Progenitor cell of endocrine pancreas (in vitro differentiated cells): ENCODE measurements at regions not wholly inside any gene's neighbourhood (a gene's known extent, or its start where the extent isn't known, plus 50 kb on each side); places are given as distances from the start of the nearest gene placed in this dataset.

Source experiments
- DNase-seq: peaks from one replicate; pipeline ENCODE4 v3.0.0; 2021; ENCODE audit warnings: low spot score; ENCODE audit not compliant: unreplicated experiment
- H3K27ac Mint-ChIP-seq: 2 replicates; pipeline ENCODE4 v1.8.0; 2021; ENCODE audit warnings: mild to moderate bottlenecking, moderate library complexity, mixed read lengths
- H3K27me3 Mint-ChIP-seq: 2 replicates; pipeline ENCODE4 v1.8.0; 2021; ENCODE audit warnings: mixed read lengths
- H3K36me3 Mint-ChIP-seq: 2 replicates; pipeline ENCODE4 v1.8.0; 2022; ENCODE audit warnings: mixed read lengths; ENCODE audit not compliant: insufficient read depth
- H3K4me1 Mint-ChIP-seq: 2 replicates; pipeline ENCODE4 v1.8.0; 2021; ENCODE audit warnings: low read depth, mixed read lengths
- H3K4me3 Mint-ChIP-seq: 2 replicates; pipeline ENCODE4 v1.8.0; 2021; ENCODE audit warnings: low read depth, mild to moderate bottlenecking, moderate library complexity, mixed read lengths
- H3K9me3 Mint-ChIP-seq: 2 replicates; pipeline ENCODE4 v1.8.0; 2021; ENCODE audit warnings: low read depth, mixed read lengths
- TF ChIP-seq, protein P1 (sequence below): fragments of 200-600 bp; sonication (generic); IDR thresholded peaks from one replicate; pipeline ENCODE4 v1.5.0; 2021; ENCODE audit warnings: antibody characterized with exemption, mild to moderate bottlenecking; ENCODE audit not compliant: unreplicated experiment

GRCh38 chr11:105399511-105399910, 210.4 kb upstream of the GRIA4 start:
- no peaks in the 10 kb centered on the region for H3K27me3 Mint-ChIP-seq
- no peaks in the 10 kb centered on the region for H3K9me3 Mint-ChIP-seq
- H3K36me3 Mint-ChIP-seq = no peaks in the 10 kb centered on the region
- H3K27ac Mint-ChIP-seq = no peak overlapping the region
- H3K4me1 Mint-ChIP-seq = no peaks in the 10 kb centered on the region
- no peak overlapping the region for H3K4me3 Mint-ChIP-seq
- no peak for DNase-seq
- TF ChIP-seq, protein P1, sequence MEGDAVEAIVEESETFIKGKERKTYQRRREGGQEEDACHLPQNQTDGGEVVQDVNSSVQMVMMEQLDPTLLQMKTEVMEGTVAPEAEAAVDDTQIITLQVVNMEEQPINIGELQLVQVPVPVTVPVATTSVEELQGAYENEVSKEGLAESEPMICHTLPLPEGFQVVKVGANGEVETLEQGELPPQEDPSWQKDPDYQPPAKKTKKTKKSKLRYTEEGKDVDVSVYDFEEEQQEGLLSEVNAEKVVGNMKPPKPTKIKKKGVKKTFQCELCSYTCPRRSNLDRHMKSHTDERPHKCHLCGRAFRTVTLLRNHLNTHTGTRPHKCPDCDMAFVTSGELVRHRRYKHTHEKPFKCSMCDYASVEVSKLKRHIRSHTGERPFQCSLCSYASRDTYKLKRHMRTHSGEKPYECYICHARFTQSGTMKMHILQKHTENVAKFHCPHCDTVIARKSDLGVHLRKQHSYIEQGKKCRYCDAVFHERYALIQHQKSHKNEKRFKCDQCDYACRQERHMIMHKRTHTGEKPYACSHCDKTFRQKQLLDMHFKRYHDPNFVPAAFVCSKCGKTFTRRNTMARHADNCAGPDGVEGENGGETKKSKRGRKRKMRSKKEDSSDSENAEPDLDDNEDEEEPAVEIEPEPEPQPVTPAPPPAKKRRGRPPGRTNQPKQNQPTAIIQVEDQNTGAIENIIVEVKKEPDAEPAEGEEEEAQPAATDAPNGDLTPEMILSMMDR = no peak

GRCh38 chr11:105398636-105399035, 211.2 kb upstream of the GRIA4 start:
- no peaks in the 10 kb centered on the region for H3K4me1 Mint-ChIP-seq
- H3K36me3 Mint-ChIP-seq = no peaks in the 10 kb centered on the region
- TF ChIP-seq, protein P1 = no peak
- no peaks in the 10 kb centered on the region for H3K9me3 Mint-ChIP-seq
- no peak overlapping the region for H3K27ac Mint-ChIP-seq
- no peaks in the 10 kb centered on the region for H3K27me3 Mint-ChIP-seq
- no peak for DNase-seq
- no peak overlapping the region for H3K4me3 Mint-ChIP-seq

- no peaks in the 10 kb centered on the region for H3K27me3 Mint-ChIP-seq
- H3K4me1 Mint-ChIP-seq = no peaks in the 10 kb centered on the region
- H3K27ac Mint-ChIP-seq = no peak overlapping the region
- no peak for DNase-seq
- H3K4me3 Mint-ChIP-seq = no peak overlapping the region
- TF ChIP-seq, protein P1 = no peak
- H3K9me3 Mint-ChIP-seq = no peaks in the 10 kb centered on the region
- no peaks in the 10 kb centered on the region for H3K36me3 Mint-ChIP-seq
Measured at GRCh38 chr11:105393326-105393725, 216.5 kb upstream of the GRIA4 start.

DNA sequence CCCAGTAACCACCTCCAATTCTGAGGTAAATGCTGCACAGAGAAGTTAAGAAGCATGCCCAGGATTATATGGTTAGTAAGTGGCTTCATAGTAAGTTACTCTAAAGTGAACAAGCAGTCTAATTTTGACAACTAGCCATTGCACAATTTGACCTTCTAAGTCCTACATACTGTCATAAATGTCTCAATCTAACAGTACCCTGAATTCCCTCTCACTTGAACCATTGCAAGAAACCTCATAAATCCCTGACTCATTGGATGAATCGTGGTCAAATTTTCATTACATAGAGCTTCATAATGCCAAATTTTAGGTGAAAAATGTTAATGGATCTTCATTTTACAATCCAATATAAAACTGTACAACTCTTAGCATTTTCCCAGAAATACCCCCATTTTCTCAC, 217.3 kb upstream of the GRIA4 start:
- Mint-ChIP-seq H3K27me3 (no peaks in the 10 kb centered on the region), H3K36me3 (no peaks in the 10 kb centered on the region), H3K9me3 (no peaks in the 10 kb centered on the region), H3K4me1 (no peaks in the 10 kb centered on the region), H3K4me3 (no peak overlapping the region), H3K27ac (no peak overlapping the region)
- TF ChIP-seq, protein P1 = no peak
- DNase-seq = no peak

DNA sequence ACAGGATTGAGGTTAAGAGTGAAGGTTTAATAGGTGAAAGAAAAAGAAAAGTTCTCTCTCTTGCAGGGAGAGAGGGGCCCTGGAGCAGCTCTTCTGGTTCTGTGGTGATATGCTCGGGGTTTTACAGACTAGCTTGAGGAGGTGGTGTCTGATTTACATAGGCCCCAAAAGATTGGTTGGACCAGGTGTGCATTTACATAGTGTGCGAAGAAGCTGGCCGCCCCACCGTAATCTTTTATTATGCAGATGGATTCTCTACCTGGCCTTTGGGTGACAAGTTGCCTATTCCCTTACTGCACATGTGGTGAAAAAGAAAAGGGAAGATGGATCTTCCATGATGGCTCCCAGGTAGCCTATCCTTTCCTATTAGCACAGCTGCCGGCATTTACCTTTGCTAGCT, 219.9 kb upstream of the GRIA4 start:
- Mint-ChIP-seq H3K9me3 (no peaks in the 10 kb centered on the region), H3K4me1 (no peaks in the 10 kb centered on the region), H3K36me3 (no peaks in the 10 kb centered on the region), H3K4me3 (no peak overlapping the region), H3K27me3 (no peaks in the 10 kb centered on the region), H3K27ac (no peak overlapping the region)
- TF ChIP-seq, protein P1 = no peak
- no peak for DNase-seq

- H3K36me3 Mint-ChIP-seq = no peaks in the 10 kb centered on the region
Measured at GRCh38 chr11:105388006-105388405, 221.9 kb upstream of the GRIA4 start.

More at GRCh38 chr11:105388006-105388405, 221.9 kb upstream of the GRIA4 start:
- Mint-ChIP-seq H3K27me3 (no peaks in the 10 kb centered on the region), H3K4me3 (no peak overlapping the region), H3K27ac (no peak overlapping the region), H3K4me1 (no peaks in the 10 kb centered on the region), H3K9me3 (no peaks in the 10 kb centered on the region)
- DNase-seq = no peak
- TF ChIP-seq, protein P1 = no peak
